Neural cell (in vitro differentiated cells): ENCODE measurements at regions not wholly inside any gene's neighbourhood (a gene's known extent, or its start where the extent isn't known, plus 50 kb on each side); places are given as distances from the start of the nearest gene placed in this dataset.

Experiments
- H2AFZ ChIP-seq: fragments of 200-600, 300-800 bp; sonication (generic), shearing (Covaris generic); 2 replicates; pipeline ENCODE4 v1.6.0; 2014; ENCODE audit warnings: low read depth, mild to moderate bottlenecking, antibody characterized with exemption, low read length, moderate library complexity
- H3F3A ChIP-seq: fragments of 200-600 bp; shearing (Covaris generic); 2 replicates; pipeline ENCODE4 v1.6.1; 2016; ENCODE audit warnings: mild to moderate bottlenecking, moderate library complexity, mixed read lengths, antibody characterized with exemption, low read length; ENCODE audit not compliant: insufficient read depth, poor library complexity, severe bottlenecking
- H3K27ac ChIP-seq: fragments of 200-600, 300-800 bp; sonication (generic), shearing (Covaris generic); 2 replicates; pipeline ENCODE4 v1.5.1; 2014; ENCODE audit warnings: mild to moderate bottlenecking, low read length, moderate library complexity
- H3K27me3 ChIP-seq: fragments of 300-800, 200-600 bp; sonication (generic), shearing (Covaris generic); 2 replicates; pipeline ENCODE4 v1.6.0; 2014; ENCODE audit warnings: mild to moderate bottlenecking, low read depth, low read length, moderate library complexity; ENCODE audit not compliant: insufficient read depth
- H3K36me3 ChIP-seq: fragments of 300-800, 200-600 bp; sonication (generic), shearing (Covaris generic); 2 replicates; pipeline ENCODE4 v1.5.1; 2014; ENCODE audit warnings: mild to moderate bottlenecking, antibody characterized with exemption, low read length, moderate library complexity; ENCODE audit not compliant: insufficient read depth
- H3K4me2 ChIP-seq: fragments of 300-800, 200-600 bp; sonication (generic), shearing (Covaris generic); 2 replicates; pipeline ENCODE4 v1.6.0; 2014; ENCODE audit warnings: mild to moderate bottlenecking, low read length
- H3K4me3 ChIP-seq: fragments of 300-800, 200-600 bp; sonication (generic), shearing (Covaris generic); 2 replicates; pipeline ENCODE4 v1.5.1; 2014; ENCODE audit warnings: mild to moderate bottlenecking, low read length, moderate library complexity
- H3K79me2 ChIP-seq: fragments of 200-600 bp; shearing (Covaris generic); replicated peaks from 2 replicates; pipeline ENCODE4 v1.6.0; 2014; ENCODE audit warnings: mild to moderate bottlenecking, low read length, moderate library complexity; ENCODE audit not compliant: insufficient read depth
- H3K9ac ChIP-seq: fragments of 300-800, 200-600 bp; sonication (generic), shearing (Covaris generic); 2 replicates; pipeline ENCODE4 v1.6.1; 2016; ENCODE audit warnings: mild to moderate bottlenecking, low read length, mixed read lengths
- H3K9me2 ChIP-seq: fragments of 200-600 bp; shearing (Covaris generic); 2 replicates; pipeline ENCODE4 v1.6.1; 2016; ENCODE audit warnings: mild to moderate bottlenecking, low read length, mixed read lengths; ENCODE audit not compliant: insufficient read depth
- H3K9me3 ChIP-seq: fragments of 200-600, 300-800 bp; sonication (generic), shearing (Covaris generic); 2 replicates; pipeline ENCODE4 v1.6.1; 2016; ENCODE audit warnings: mild to moderate bottlenecking, mixed run types, low read length, moderate library complexity, mixed read lengths
- H4K20me1 ChIP-seq: fragments of 200-600 bp; shearing (Covaris generic); 2 replicates; pipeline ENCODE4 v1.6.1; 2016; ENCODE audit warnings: mild to moderate bottlenecking, mixed run types; ENCODE audit not compliant: insufficient read depth
- CTCF ChIP-seq: fragments of 450-650 bp; IDR thresholded peaks from 2 replicates; pipeline ENCODE4 v1.5.1; 2014; ENCODE audit warnings: antibody characterized with exemption, mild to moderate bottlenecking, moderate library complexity; ENCODE audit not compliant: poor library complexity, severe bottlenecking
- EP300 ChIP-seq: fragments of 450-650 bp; conservative IDR thresholded peaks from 2 replicates; pipeline ENCODE4 v1.6.1; 2014; ENCODE audit warnings: antibody characterized with exemption, mild to moderate bottlenecking, moderate library complexity; ENCODE audit not compliant: poor library complexity, severe bottlenecking
- EZH2 ChIP-seq: fragments of 200-600, 300-800 bp; shearing (Covaris generic), sonication (generic); IDR thresholded peaks from 2 replicates; pipeline ENCODE4 v1.6.1; 2014; ENCODE audit warnings: antibody characterized with exemption, low read length, borderline replicate concordance, mild to moderate bottlenecking; ENCODE audit not compliant: insufficient read depth, poor library complexity, severe bottlenecking
- MXI1 ChIP-seq: fragments of 450-650 bp; conservative IDR thresholded peaks from 2 replicates; pipeline ENCODE4 v1.6.1; 2014; ENCODE audit warnings: antibody characterized with exemption, mild to moderate bottlenecking; ENCODE audit not compliant: poor library complexity, severe bottlenecking
- POLR2AphosphoS5 ChIP-seq: IDR thresholded peaks from 2 replicates; pipeline ENCODE4 v1.6.1; 2012
- RAD21 ChIP-seq: fragments of 450-650 bp; conservative IDR thresholded peaks from 2 replicates; pipeline ENCODE4 v1.6.1; 2014; ENCODE audit warnings: antibody characterized with exemption, mild to moderate bottlenecking, moderate library complexity
- REST ChIP-seq: IDR thresholded peaks from 2 replicates; pipeline ENCODE4 v1.6.1; 2012; ENCODE audit warnings: borderline replicate concordance
- SMC3 ChIP-seq: fragments of 450-650 bp; conservative IDR thresholded peaks from 2 replicates; pipeline ENCODE4 v1.6.1; 2014; ENCODE audit warnings: antibody characterized with exemption, mild to moderate bottlenecking, moderate library complexity; ENCODE audit not compliant: poor library complexity
- TAF1 ChIP-seq: IDR thresholded peaks from 2 replicates; pipeline ENCODE4 v1.6.1; 2012; ENCODE audit warnings: low read depth

- TF ChIP-seq TAF1, result no peak
- no peaks in the 10 kb centered on the region for H3K36me3 ChIP-seq
- H3K9ac ChIP-seq, result no peak overlapping the region
- no peak overlapping the region for H3K4me2 ChIP-seq
- no peaks in the 10 kb centered on the region for H3F3A ChIP-seq
- H3K27ac ChIP-seq, result no peak overlapping the region
- no peak overlapping the region for H3K4me3 ChIP-seq
- no peaks in the 10 kb centered on the region for H3K9me2 ChIP-seq
- no peaks in the 10 kb centered on the region for H3K9me3 ChIP-seq
- H3K79me2 ChIP-seq, result no peaks in the 10 kb centered on the region
- no peaks in the 10 kb centered on the region for H4K20me1 ChIP-seq
- no peaks in the 10 kb centered on the region for H3K27me3 ChIP-seq
- no peak overlapping the region for H2AFZ ChIP-seq
Observed at GRCh38 chr11:26916805-26917204, 77.1 kb upstream of the FIBIN start.

- Histone ChIP-seq H3K27ac (no peak overlapping the region), H3K4me3 (no peak overlapping the region), H3K9me3 (no peaks in the 10 kb centered on the region), H3K4me2 (no peak overlapping the region), H3F3A (no peaks in the 10 kb centered on the region), H3K9ac (no peak overlapping the region), H2AFZ (no peak overlapping the region), H4K20me1 (no peaks in the 10 kb centered on the region), H3K9me2 (no peaks in the 10 kb centered on the region), H3K36me3 (no peaks in the 10 kb centered on the region), H3K27me3 (peaks cover 32% of the 10 kb centered on the region), H3K79me2 (no peaks in the 10 kb centered on the region)
- TF ChIP-seq POLR2AphosphoS5, result no peak
- no peak for TF ChIP-seq CTCF
- no peak for TF ChIP-seq EP300
- TF ChIP-seq EZH2, result no peak
- no peak for TF ChIP-seq MXI1
- no peak for TF ChIP-seq SMC3
- no peak for TF ChIP-seq REST
- no peak for TF ChIP-seq TAF1
- TF ChIP-seq RAD21, result no peak
Observed at GRCh38 chr11:26928582-26928981, 65.3 kb upstream of the FIBIN start.
